Keratinocyte (primary cell): ENCODE measurements at regions not wholly inside any gene's neighbourhood (a gene's known extent, or its start where the extent isn't known, plus 50 kb on each side); places are given as distances from the start of the nearest gene placed in this dataset.

Source experiments
- EZH2 ChIP-seq: IDR thresholded peaks from one replicate; pipeline ENCODE4 v1.6.1; 2012; ENCODE audit warnings: inconsistent platforms, mild to moderate bottlenecking, low read length, moderate library complexity
- TF ChIP-seq, protein P1 (sequence below), 3 experiments: IDR thresholded peaks in 1 of 3; conservative IDR thresholded peaks in 1 of 3; optimal IDR thresholded peaks in 1 of 3; 2 replicates in 2 of 3; 3 replicates in 1 of 3; pipeline versions ENCODE3 to v1.5.1; 2011; ENCODE audit warnings: low read length in 3 of 3, mild to moderate bottlenecking in 3 of 3, moderate library complexity in 2 of 3, control low read depth in 1 of 3, inconsistent platforms in 1 of 3; ENCODE audit not compliant: insufficient read depth in 2 of 3; ENCODE audit errors: extremely low read depth in 1 of 3

DNA sequence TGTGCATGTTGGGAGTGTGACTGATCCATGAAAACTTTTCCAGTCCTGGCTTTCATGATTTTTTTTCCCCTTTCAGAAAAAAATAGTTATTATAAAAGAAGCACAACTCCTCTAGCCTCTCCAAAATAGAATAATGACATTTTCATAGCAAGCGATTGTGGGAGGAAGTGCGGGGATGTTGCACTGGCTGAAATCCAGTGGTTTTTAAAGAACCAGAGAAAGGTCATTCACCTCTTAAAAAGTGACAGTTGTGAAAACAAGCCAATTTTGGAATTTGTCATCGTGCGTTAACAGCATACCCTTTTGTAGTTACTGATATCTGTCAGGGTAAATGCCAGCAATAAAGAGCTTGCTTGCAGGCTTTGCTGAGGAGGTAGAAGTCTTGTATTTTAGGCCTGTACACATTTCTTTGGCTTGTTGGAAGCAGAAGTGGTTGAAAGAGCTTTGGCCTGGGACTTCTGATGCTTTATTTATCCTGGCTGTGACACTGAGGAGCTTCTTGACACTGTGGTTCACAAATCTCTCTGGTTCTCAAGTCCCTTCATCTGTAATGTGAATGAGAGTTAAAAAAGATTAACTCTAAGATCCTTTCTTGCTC, 545.9 kb downstream of the REEP3 start:
- TF ChIP-seq, protein P1, sequence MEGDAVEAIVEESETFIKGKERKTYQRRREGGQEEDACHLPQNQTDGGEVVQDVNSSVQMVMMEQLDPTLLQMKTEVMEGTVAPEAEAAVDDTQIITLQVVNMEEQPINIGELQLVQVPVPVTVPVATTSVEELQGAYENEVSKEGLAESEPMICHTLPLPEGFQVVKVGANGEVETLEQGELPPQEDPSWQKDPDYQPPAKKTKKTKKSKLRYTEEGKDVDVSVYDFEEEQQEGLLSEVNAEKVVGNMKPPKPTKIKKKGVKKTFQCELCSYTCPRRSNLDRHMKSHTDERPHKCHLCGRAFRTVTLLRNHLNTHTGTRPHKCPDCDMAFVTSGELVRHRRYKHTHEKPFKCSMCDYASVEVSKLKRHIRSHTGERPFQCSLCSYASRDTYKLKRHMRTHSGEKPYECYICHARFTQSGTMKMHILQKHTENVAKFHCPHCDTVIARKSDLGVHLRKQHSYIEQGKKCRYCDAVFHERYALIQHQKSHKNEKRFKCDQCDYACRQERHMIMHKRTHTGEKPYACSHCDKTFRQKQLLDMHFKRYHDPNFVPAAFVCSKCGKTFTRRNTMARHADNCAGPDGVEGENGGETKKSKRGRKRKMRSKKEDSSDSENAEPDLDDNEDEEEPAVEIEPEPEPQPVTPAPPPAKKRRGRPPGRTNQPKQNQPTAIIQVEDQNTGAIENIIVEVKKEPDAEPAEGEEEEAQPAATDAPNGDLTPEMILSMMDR (optimal IDR thresholded peaks at IDR 0.05 in 1 of 3, IDR thresholded peaks at IDR 0.05 in 1 of 3, conservative IDR thresholded peaks at IDR 0.05 in 1 of 3; ENCODE audit: extremely low read depth in 1 of 3, insufficient read depth in 2 of 3, low read length in 3 of 3) = no peak
- TF ChIP-seq EZH2 = no peak
